ENCODE measurements at regions not wholly inside any gene's neighbourhood (a gene's known extent, or its start where the extent isn't known, plus 50 kb on each side); places are given as distances from the start of the nearest gene placed in this dataset.

DNA sequence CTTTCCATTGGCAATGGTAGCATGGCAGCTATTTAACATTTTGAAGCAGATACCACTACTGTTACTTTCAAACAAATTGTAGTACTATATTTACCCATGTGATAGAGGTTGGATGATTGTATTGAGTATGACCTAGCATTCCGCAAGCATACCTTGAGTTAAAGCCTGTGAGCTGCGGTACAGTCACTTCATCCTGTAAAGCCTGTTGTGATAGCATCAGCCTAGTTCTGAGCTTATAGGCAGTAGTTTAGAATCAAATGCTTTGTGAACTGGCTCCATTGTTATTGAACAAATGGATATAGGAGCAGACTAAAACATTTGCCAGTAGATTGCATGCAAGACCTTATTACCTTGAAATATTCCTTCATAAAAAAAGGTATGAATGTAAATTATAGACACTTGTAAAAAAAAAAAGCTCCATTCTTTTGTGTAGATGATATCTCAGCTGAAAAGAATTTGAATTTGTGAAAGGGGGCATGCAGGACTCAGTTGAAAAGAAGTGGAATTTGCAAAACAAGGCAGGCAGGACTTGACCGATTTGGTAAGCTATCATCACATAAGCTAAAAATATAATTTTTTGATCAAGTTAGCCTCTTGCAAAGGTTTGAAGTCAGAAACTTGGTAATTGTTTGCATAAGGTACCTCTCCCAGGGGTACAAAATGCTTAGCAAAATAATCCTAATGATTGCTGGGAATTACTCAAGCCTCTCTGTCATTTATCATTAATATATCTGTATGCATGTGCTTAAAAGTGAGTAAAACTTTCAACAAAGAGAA is 138.5 kb upstream of the ITGA4 start:
- Histone ChIP-seq H3K4me3 (ENCODE audit: low read depth in 1 of 2, low read length in 2 of 2) (no peak overlapping the region), H3K4me1 (ENCODE audit: control insufficient read depth in 2 of 2, insufficient read depth in 2 of 2, low read length in 1 of 2) (no peaks in the 10 kb centered on the region), H3K27me3 (ENCODE audit: control insufficient read depth in 1 of 2, insufficient read depth in 2 of 2, low read length in 2 of 2) (no peaks in the 10 kb centered on the region), H3K27ac (ENCODE audit: low read depth in 2 of 2, low read length in 1 of 2) (no peak overlapping the region), H3K9me3 (ENCODE audit: control insufficient read depth in 2 of 2, insufficient read depth in 1 of 2, low read depth in 1 of 2, low read length in 1 of 2) (no peaks in the 10 kb centered on the region), H3K36me3 (ENCODE audit: control insufficient read depth in 2 of 2, insufficient read depth in 2 of 2, low read length in 1 of 2) (no peaks in the 10 kb centered on the region)
- 88 to 91% methylated on average over 3 of the region's 3 CpGs for WGBS, 2 donors

DNA sequence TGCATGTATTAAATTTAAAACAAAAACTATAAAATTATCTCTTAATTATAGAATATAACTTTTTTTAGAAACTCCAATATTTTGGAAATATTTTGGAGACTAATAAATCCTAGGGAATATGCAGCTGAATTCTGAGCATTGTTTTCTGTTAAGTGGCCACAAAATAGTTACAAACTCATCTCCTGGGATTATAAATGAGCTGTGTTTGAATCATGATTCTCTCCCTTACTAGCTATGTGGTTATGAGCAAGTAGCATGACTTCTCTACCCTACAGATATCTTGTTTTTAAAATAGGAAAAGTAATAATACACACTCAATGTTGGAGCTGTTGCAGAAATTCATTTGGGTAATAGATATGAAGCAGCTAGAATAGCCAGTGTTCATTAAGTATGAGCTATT is 137.9 kb upstream of the ITGA4 start:
- H3K36me3 ChIP-seq (ENCODE audit: control insufficient read depth in 2 of 2, insufficient read depth in 2 of 2, low read length in 1 of 2): no peaks in the 10 kb centered on the region
- H3K27ac ChIP-seq (ENCODE audit: low read depth in 2 of 2, low read length in 1 of 2): no peak overlapping the region
- no peaks in the 10 kb centered on the region for H3K4me1 ChIP-seq (ENCODE audit: control insufficient read depth in 2 of 2, insufficient read depth in 2 of 2, low read length in 1 of 2)

DNA sequence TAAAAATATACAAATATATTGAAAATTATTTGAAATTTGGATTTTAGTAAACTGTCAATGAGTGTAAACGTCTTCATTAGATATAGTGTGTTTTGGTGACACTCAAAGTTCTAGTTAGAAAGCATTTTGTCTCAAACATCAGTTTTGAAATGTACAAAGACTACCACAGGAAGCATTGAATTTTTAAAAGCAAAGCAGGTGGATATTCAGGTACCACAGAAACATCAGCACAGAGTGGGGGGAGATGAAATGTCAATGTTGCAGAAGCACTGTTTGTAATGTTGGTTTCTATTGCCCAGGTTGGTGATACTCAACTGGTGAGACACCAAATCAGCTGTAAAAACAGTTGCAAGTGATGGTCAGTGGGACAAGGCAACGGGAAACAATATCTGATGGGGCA is 136.5 kb upstream of the ITGA4 start:
- no peaks in the 10 kb centered on the region for H3K36me3 ChIP-seq (ENCODE audit: control insufficient read depth in 2 of 2, insufficient read depth in 2 of 2, low read length in 1 of 2)
- WGBS, 2 donors: 80 to 81% methylated on average over 2 of the region's 2 CpGs
- no peaks in the 10 kb centered on the region for H3K9me3 ChIP-seq (ENCODE audit: control insufficient read depth in 2 of 2, insufficient read depth in 1 of 2, low read depth in 1 of 2, low read length in 1 of 2)
- H3K27me3 ChIP-seq (ENCODE audit: control insufficient read depth in 1 of 2, insufficient read depth in 2 of 2, low read length in 2 of 2): no peaks in the 10 kb centered on the region
- H3K4me1 ChIP-seq (ENCODE audit: control insufficient read depth in 2 of 2, insufficient read depth in 2 of 2, low read length in 1 of 2): no peaks in the 10 kb centered on the region
- no peak overlapping the region for H3K27ac ChIP-seq (ENCODE audit: low read depth in 2 of 2, low read length in 1 of 2)
- no peak overlapping the region for H3K4me3 ChIP-seq (ENCODE audit: low read depth in 1 of 2, low read length in 2 of 2)

More for the DNA sequence above, 137.9 kb upstream of the ITGA4 start:
- Histone ChIP-seq H3K9me3 (ENCODE audit: control insufficient read depth in 2 of 2, insufficient read depth in 1 of 2, low read depth in 1 of 2, low read length in 1 of 2) (no peaks in the 10 kb centered on the region), H3K4me3 (ENCODE audit: low read depth in 1 of 2, low read length in 2 of 2) (no peak overlapping the region), H3K27me3 (ENCODE audit: control insufficient read depth in 1 of 2, insufficient read depth in 2 of 2, low read length in 2 of 2) (no peaks in the 10 kb centered on the region)

DNA sequence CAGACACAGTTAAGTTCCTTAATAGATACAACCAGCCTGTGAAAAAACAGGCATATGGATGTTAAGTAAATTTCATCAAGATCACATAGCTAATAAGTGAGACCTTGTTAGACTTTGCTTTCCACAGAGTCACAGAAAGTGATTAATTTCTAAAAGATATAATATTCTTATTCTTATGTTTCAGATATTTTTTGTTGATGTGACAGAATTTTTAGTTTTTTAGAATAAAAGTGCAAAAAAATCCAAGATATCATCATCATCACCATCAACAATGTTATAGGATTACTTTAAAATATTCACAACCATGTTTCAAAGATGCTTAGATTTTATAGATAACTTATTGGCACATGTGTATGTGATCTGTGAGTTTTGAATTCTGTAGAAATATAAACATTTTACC is 132.3 kb upstream of the ITGA4 start:
- Histone ChIP-seq H3K4me3 (ENCODE audit: low read depth in 1 of 2, low read length in 2 of 2) (no peak overlapping the region), H3K27me3 (ENCODE audit: control insufficient read depth in 1 of 2, insufficient read depth in 2 of 2, low read length in 2 of 2) (no peaks in the 10 kb centered on the region), H3K27ac (ENCODE audit: low read depth in 2 of 2, low read length in 1 of 2) (no peak overlapping the region), H3K36me3 (ENCODE audit: control insufficient read depth in 2 of 2, insufficient read depth in 2 of 2, low read length in 1 of 2) (no peaks in the 10 kb centered on the region), H3K9me3 (ENCODE audit: control insufficient read depth in 2 of 2, insufficient read depth in 1 of 2, low read depth in 1 of 2, low read length in 1 of 2) (no peaks in the 10 kb centered on the region), H3K4me1 (ENCODE audit: control insufficient read depth in 2 of 2, insufficient read depth in 2 of 2, low read length in 1 of 2) (no peaks in the 10 kb centered on the region)

DNA sequence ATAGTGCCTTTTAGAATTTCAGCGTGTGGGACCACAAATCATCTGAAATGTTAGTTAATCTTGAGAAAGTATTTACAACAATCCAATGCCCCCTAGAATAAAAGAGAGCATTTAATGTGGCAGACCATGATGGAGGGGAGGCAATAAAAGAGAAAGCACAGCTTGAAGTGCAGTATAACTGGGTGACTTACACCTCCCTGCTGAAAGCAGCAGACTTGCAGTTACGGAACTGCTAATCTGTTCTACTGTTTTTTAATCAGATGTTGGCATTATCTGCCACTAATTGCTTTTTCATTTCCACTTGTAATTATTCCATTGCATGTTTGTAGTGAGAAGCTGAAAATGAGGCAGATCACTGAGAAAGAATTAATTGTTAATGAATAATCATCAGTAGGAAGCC is 130.5 kb upstream of the ITGA4 start:
- Histone ChIP-seq H3K4me1 (ENCODE audit: control insufficient read depth in 2 of 2, insufficient read depth in 2 of 2, low read length in 1 of 2) (no peaks in the 10 kb centered on the region), H3K9me3 (ENCODE audit: control insufficient read depth in 2 of 2, insufficient read depth in 1 of 2, low read depth in 1 of 2, low read length in 1 of 2) (no peaks in the 10 kb centered on the region)
- 77 to 78% methylated on average over 2 of the region's 2 CpGs for WGBS, 2 donors

DNA sequence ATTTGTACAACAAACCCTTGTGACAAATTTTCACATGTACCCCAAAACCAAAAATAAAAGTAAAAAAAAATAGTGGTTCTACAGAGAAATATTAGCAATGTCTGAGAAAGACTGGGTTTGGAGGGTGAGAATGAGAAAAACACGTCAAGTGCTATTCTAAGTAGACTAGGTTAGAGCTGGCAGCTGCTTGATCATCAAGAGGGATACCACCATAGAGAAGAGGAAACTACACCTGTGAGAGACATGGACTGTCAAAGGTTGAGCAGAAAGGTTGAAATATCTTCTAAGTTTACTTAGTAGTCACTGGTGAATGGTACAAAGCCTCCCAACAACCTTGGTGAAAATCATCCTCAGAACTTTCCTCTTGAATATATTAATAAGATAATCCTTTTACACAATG is 126.9 kb upstream of the ITGA4 start:
- no peaks in the 10 kb centered on the region for H3K27me3 ChIP-seq (ENCODE audit: control insufficient read depth in 1 of 2, insufficient read depth in 2 of 2, low read length in 2 of 2)
- no peaks in the 10 kb centered on the region for H3K9me3 ChIP-seq (ENCODE audit: control insufficient read depth in 2 of 2, insufficient read depth in 1 of 2, low read depth in 1 of 2, low read length in 1 of 2)
- no peak overlapping the region for H3K4me3 ChIP-seq (ENCODE audit: low read depth in 1 of 2, low read length in 2 of 2)
- 92 to 93% methylated on average over 1 of the region's 1 CpG for WGBS, 2 donors
- H3K27ac ChIP-seq (ENCODE audit: low read depth in 2 of 2, low read length in 1 of 2): no peak overlapping the region
- H3K4me1 ChIP-seq (ENCODE audit: control insufficient read depth in 2 of 2, insufficient read depth in 2 of 2, low read length in 1 of 2): no peaks in the 10 kb centered on the region
- H3K36me3 ChIP-seq (ENCODE audit: control insufficient read depth in 2 of 2, insufficient read depth in 2 of 2, low read length in 1 of 2): no peaks in the 10 kb centered on the region

More for the DNA sequence above, 130.5 kb upstream of the ITGA4 start:
- Histone ChIP-seq H3K4me3 (ENCODE audit: low read depth in 1 of 2, low read length in 2 of 2) (no peak overlapping the region), H3K27me3 (ENCODE audit: control insufficient read depth in 1 of 2, insufficient read depth in 2 of 2, low read length in 2 of 2) (no peaks in the 10 kb centered on the region), H3K27ac (ENCODE audit: low read depth in 2 of 2, low read length in 1 of 2) (no peak overlapping the region), H3K36me3 (ENCODE audit: control insufficient read depth in 2 of 2, insufficient read depth in 2 of 2, low read length in 1 of 2) (no peaks in the 10 kb centered on the region)

DNA sequence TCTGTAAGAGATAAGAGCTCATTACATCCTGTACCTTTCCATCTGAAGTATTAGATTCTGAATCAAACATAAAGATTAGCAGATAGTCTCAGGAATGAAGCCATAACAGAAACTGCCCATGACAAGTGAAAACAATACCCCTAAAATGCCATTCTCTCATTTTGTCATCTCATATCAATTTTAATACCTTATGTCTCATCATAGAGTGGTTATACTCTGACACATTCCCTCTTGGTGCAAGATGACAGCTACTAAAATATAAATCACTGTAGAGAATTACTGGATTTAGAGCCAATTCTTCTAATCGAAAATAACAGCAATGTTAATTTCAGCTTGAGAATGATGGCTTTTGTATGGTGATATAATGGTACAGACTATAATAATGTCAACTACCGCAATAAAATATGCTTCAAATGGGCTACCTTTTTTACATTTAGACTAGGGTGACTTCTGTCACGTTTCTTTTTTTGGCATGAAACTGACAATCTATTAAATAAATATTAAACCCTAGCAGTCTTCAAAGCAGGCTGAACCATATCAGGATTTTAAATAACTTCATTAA is 125.1 kb upstream of the ITGA4 start:
- H3K4me1 ChIP-seq (ENCODE audit: control insufficient read depth in 2 of 2, insufficient read depth in 2 of 2, low read length in 1 of 2): no peaks in the 10 kb centered on the region
- no peak overlapping the region for H3K4me3 ChIP-seq (ENCODE audit: low read depth in 1 of 2, low read length in 2 of 2)
- H3K36me3 ChIP-seq (ENCODE audit: control insufficient read depth in 2 of 2, insufficient read depth in 2 of 2, low read length in 1 of 2): no peaks in the 10 kb centered on the region
- no peaks in the 10 kb centered on the region for H3K9me3 ChIP-seq (ENCODE audit: control insufficient read depth in 2 of 2, insufficient read depth in 1 of 2, low read depth in 1 of 2, low read length in 1 of 2)
- no peak overlapping the region for H3K27ac ChIP-seq (ENCODE audit: low read depth in 2 of 2, low read length in 1 of 2)
- no peaks in the 10 kb centered on the region for H3K27me3 ChIP-seq (ENCODE audit: control insufficient read depth in 1 of 2, insufficient read depth in 2 of 2, low read length in 2 of 2)
- 66% methylated on average over 3 of the region's 3 CpGs for WGBS, 2 donors

DNA sequence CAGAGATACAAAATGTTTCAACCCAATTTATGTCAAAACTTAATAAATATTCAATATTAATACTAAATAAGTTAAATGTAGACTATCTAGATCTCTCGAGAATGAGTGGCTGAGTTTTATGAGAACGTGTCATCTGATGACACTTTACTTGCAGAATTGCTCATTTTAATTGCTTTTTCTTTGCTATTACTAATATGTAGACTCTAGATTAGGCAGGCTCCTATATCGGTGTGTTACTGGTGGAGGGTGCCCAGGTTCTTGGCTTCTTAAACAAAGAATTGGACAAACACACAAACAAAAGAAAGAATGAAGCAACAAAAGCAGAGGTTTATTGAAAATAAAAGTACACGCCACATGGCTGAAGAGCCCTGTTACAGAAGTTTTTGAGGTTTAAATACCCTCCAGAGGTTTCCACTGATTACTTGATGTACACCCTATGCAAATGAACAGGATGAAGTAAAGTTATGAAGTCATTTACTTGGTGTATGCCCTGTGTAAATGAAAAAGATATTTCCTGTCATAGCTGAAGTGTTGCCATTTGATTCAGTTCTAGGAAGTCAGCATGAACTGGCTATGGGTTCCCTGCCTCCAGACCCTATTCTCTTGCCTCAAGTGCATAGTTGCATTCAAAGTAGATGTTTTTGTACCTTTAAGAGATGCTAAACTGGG is 122.9 kb upstream of the ITGA4 start:
- Histone ChIP-seq H3K36me3 (ENCODE audit: control insufficient read depth in 2 of 2, insufficient read depth in 2 of 2, low read length in 1 of 2) (no peaks in the 10 kb centered on the region), H3K27me3 (ENCODE audit: control insufficient read depth in 1 of 2, insufficient read depth in 2 of 2, low read length in 2 of 2) (no peaks in the 10 kb centered on the region), H3K27ac (ENCODE audit: low read depth in 2 of 2, low read length in 1 of 2) (no peak overlapping the region), H3K9me3 (ENCODE audit: control insufficient read depth in 2 of 2, insufficient read depth in 1 of 2, low read depth in 1 of 2, low read length in 1 of 2) (no peaks in the 10 kb centered on the region), H3K4me1 (ENCODE audit: control insufficient read depth in 2 of 2, insufficient read depth in 2 of 2, low read length in 1 of 2) (no peaks in the 10 kb centered on the region), H3K4me3 (ENCODE audit: low read depth in 1 of 2, low read length in 2 of 2) (no peak overlapping the region)
- 68 to 72% methylated on average over 4 of the region's 4 CpGs for WGBS, 2 donors

DNA sequence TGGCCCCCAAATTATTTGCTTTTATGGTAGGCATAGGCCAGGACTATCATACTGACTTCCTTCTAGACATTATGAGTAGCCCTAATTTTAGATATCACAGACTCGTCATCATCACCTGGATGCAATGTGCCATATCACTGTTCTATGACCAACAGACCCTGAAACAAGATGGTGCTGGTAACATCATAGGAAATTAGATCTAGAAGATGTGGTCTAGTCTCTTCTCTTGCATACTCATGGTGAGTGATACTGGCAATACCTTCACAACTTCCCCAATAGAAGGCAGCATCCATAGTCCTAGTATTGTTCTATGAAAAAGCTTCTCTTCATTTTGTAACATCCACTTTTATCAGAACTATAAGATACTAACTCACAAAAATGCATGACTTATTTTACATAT is 116.3 kb upstream of the ITGA4 start:
- no peaks in the 10 kb centered on the region for H3K9me3 ChIP-seq (ENCODE audit: control insufficient read depth in 2 of 2, insufficient read depth in 1 of 2, low read depth in 1 of 2, low read length in 1 of 2)
- 77 to 84% methylated on average over 1 of the region's 1 CpG for WGBS, 2 donors
- H3K36me3 ChIP-seq (ENCODE audit: control insufficient read depth in 2 of 2, insufficient read depth in 2 of 2, low read length in 1 of 2): no peaks in the 10 kb centered on the region
- H3K27me3 ChIP-seq (ENCODE audit: control insufficient read depth in 1 of 2, insufficient read depth in 2 of 2, low read length in 2 of 2): no peaks in the 10 kb centered on the region
- H3K4me3 ChIP-seq (ENCODE audit: low read depth in 1 of 2, low read length in 2 of 2): no peak overlapping the region
- no peaks in the 10 kb centered on the region for H3K4me1 ChIP-seq (ENCODE audit: control insufficient read depth in 2 of 2, insufficient read depth in 2 of 2, low read length in 1 of 2)
- H3K27ac ChIP-seq (ENCODE audit: low read depth in 2 of 2, low read length in 1 of 2): no peak overlapping the region

All from esophagus (tissue), 2 donors.